ENCODE measurements at regions not wholly inside any gene's neighbourhood (a gene's known extent, or its start where the extent isn't known, plus 50 kb on each side); places are given as distances from the start of the nearest gene placed in this dataset.
A peak's percentile ranks its signal among the peaks of the same experiment; 100 is the strongest.

GRCh38 chr21:35624901-35625300 lies 435.4 kb downstream of the SETD4 start:
- DNase-seq (ENCODE audit: low read depth), result no peak
- no peak for TF ChIP-seq CTCF (IDR thresholded peaks at IDR 0.05; ENCODE audit: insufficient read depth, low read depth, low read length)
- H3K4me3 ChIP-seq (ENCODE audit: low read depth, low read length), result no peak overlapping the region

DNA sequence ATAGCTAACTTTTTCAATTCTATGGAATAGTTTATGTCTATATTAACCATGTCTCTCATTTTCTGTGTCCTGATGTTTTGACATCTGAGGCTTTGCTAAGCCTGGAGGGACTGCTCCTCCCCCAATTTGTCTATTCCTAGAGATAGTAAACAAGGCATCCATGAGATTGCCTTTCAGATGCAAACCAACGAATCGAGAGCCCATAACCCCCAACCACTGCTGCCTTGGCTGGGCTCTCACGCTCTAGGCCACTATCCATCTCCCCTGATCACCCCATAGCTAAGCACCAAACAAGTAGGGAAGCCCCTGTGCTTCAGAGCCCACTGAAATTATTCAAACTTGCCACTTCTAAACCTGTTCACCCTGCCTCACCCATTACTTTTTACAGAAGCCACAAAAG lies 437.7 kb downstream of the SETD4 start:
- H3K4me3 ChIP-seq (ENCODE audit: low read depth, low read length), result no peak overlapping the region
- TF ChIP-seq CTCF (IDR thresholded peaks at IDR 0.05; ENCODE audit: insufficient read depth, low read depth, low read length), result no peak
- no peak for DNase-seq (ENCODE audit: low read depth)

GRCh38 chr21:35619184-35619583 lies 441.1 kb downstream of the SETD4 start:
- peak; percentile 44 for DNase-seq (ENCODE audit: low read depth)
- H3K4me3 ChIP-seq (ENCODE audit: low read depth, low read length), result no peak overlapping the region
- TF ChIP-seq CTCF (IDR thresholded peaks at IDR 0.05; ENCODE audit: insufficient read depth, low read depth, low read length), result no peak

DNA sequence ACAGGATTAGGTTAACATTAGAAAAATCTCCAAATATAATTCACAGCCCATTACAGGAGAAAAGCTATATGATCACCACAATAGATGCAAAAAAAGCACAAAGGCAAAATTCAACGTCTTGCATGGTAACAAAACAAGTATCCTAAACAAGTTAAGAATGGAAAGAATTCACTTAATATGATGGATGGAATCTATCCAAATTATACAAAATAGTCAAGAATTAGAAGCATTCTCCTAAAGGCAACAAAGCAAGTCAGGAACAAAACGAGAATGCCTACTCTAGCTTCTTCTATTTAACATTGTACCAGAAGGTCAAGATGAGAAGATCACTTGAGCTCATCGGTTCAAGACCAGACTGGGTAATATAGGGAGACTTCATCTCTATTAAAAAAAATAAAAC lies 442.8 kb downstream of the SETD4 start:
- H3K4me3 ChIP-seq (ENCODE audit: low read depth, low read length), result no peak overlapping the region

GRCh38 chr21:35616090-35616489 lies 444.2 kb downstream of the SETD4 start:
- peak; percentile 35 for TF ChIP-seq CTCF (IDR thresholded peaks at IDR 0.05; ENCODE audit: insufficient read depth, low read depth, low read length)
- H3K4me3 ChIP-seq (ENCODE audit: low read depth, low read length), result no peak overlapping the region
- DNase-seq (ENCODE audit: low read depth), result peak; percentile 58

More for the DNA sequence above, 442.8 kb downstream of the SETD4 start:
- no peak for TF ChIP-seq CTCF (IDR thresholded peaks at IDR 0.05; ENCODE audit: insufficient read depth, low read depth, low read length)
- DNase-seq (ENCODE audit: low read depth), result no peak

GRCh38 chr21:35615325-35615724 lies 445.0 kb downstream of the SETD4 start:
- no peak for DNase-seq (ENCODE audit: low read depth)
- no peak overlapping the region for H3K4me3 ChIP-seq (ENCODE audit: low read depth, low read length)
- no peak for TF ChIP-seq CTCF (IDR thresholded peaks at IDR 0.05; ENCODE audit: insufficient read depth, low read depth, low read length)

GRCh38 chr21:35614396-35614921 lies 445.9 kb downstream of the SETD4 start:
- no peak overlapping the region for H3K4me3 ChIP-seq (ENCODE audit: low read depth, low read length)
- TF ChIP-seq CTCF (IDR thresholded peaks at IDR 0.05; ENCODE audit: insufficient read depth, low read depth, low read length), result no peak
- no peak for DNase-seq (ENCODE audit: low read depth)

Data from fibroblast of villous mesenchyme (primary cell).